ENCODE measurements at regions not wholly inside any gene's neighbourhood (a gene's known extent, or its start where the extent isn't known, plus 50 kb on each side); places are given as distances from the start of the nearest gene placed in this dataset.

DNA sequence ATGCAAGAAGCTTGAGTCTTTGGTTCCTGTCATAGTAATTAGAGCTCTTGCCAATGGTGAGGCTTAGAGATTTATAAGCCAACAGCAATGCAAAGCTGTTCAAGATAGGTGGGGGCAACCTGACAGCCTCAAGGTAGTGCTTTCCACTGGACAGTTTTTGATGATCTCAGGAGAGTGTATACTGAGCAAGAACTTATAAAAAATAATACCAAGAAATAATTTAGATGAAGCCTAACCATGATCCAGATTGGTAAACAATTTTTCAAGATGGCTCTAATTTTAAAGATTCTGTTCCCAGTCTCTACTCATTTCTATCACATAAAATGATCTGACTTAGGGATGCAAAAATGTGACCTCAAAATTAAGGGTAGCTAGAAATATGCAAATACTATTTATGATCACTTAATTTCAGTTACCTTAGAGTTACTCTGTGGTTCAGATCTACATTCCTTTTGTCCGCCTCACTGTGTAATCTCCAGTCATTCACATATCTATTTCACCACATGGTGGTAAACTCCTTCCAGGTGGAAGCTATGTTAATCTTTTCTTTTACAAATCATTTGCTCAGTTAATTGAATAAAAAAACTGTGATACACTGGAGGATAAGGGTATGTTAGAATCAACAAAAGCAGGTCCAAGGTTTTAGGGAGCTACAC lies 1228.0 kb upstream of the C9orf72 start:
- TF ChIP-seq, protein P1, sequence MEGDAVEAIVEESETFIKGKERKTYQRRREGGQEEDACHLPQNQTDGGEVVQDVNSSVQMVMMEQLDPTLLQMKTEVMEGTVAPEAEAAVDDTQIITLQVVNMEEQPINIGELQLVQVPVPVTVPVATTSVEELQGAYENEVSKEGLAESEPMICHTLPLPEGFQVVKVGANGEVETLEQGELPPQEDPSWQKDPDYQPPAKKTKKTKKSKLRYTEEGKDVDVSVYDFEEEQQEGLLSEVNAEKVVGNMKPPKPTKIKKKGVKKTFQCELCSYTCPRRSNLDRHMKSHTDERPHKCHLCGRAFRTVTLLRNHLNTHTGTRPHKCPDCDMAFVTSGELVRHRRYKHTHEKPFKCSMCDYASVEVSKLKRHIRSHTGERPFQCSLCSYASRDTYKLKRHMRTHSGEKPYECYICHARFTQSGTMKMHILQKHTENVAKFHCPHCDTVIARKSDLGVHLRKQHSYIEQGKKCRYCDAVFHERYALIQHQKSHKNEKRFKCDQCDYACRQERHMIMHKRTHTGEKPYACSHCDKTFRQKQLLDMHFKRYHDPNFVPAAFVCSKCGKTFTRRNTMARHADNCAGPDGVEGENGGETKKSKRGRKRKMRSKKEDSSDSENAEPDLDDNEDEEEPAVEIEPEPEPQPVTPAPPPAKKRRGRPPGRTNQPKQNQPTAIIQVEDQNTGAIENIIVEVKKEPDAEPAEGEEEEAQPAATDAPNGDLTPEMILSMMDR (conservative IDR thresholded peaks at IDR 0.05), result no peak
- TF ChIP-seq EZH2 (IDR thresholded peaks at IDR 0.05; ENCODE audit: low read depth), result no peak

Measured in PC-9 (cell line).